GM18909 (cell line): ENCODE measurements at regions not wholly inside any gene's neighbourhood (a gene's known extent, or its start where the extent isn't known, plus 50 kb on each side); places are given as distances from the start of the nearest gene placed in this dataset.
"Not testable (repeated sequence)": the region's sequence is repeated elsewhere in the genome, so short reads cannot be mapped to it uniquely, and the experiment has no call there.

Experiments used
- ATAC-seq: cut with Tn5 transposase; IDR thresholded peaks from one replicate; pipeline ENCODE4 v1.9.1; 2021; ENCODE audit warnings: mild to moderate bottlenecking; ENCODE audit not compliant: unreplicated experiment, poor library complexity

DNA sequence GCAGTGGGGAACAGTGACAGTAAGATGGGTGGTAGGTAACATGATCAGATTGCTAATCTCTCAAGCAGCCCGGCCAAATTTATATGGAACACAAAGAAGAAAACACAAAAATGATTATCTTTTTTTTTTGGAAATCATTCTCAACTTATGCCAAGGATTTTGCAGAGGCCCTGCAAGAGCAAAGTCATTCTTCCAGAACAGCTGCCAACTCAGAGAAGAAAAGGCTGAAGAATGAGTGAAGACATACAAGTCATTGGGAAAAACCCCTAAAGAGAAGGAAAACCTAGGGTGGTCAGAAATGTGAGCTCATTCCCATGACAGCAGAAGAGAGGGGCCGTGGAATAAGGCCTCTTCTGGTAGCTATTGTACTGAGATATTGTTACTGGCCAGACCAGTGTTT is 246.7 kb downstream of the SHOX2 start:
- ATAC-seq: no peak

DNA sequence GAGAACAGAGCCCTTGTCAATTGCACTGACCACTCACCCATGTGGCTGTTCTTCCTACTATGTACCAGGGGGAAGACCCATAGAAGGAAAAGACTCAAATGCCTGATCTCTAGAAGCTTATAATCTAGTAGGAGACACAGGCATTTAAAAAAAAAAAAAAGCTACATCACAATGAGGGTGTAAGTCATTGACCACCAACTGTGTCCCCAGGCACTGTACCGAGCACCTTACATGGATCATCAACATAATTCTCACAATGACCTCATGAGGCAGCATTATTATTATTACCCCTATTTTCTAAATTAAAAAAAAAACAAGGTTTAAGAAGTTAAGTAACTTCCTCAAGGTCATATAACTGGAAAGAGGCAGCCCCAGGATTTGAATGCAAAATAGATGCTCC is 247.4 kb downstream of the SHOX2 start:
- ATAC-seq: no peak

- no peak for ATAC-seq
Measured at GRCh38 chr3:157857440-157857839, 248.8 kb downstream of the SHOX2 start.

DNA sequence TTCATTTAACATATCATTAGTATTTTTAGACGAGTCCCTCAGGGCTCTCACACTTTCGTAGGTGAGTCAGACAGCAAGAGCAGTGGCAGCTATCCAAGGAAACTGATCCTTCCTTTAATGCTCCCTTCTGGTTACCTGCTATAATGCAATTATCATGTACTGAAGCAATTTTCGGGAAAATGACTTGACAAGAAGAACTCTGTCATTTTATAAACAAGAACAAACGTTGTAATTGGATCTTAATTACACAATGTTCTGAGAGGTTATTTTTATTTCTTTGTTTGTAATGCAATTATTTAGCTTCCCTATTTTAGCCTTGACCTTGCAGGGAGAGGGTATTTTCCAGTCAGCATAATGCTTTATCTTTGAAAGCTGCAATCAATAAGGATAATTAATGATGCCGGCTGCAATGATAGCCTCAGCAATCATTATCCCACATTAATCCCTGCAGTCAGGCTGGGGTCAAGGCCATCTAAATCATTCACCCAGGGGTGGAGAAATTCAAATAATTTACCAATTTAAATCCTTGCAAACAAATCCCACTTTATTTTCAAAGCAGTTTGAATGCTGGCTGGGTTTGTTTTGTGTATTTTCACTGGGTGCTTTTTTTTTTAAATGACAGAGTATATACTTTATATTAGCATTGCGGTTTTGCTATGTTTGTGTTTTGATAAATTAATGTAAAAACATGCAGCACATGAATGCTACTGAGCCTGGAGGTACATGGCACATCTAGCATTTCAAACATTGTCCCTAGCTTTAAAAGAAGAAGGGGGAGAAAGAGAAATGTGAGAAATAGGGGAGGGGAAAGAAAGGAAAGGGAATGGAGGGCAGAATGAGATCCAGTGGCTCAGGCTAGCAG is 249.9 kb downstream of the SHOX2 start:
- no peak for ATAC-seq

- not testable (repeated sequence) for ATAC-seq
Measured at GRCh38 chr3:157845839-157846238, 260.4 kb downstream of the SHOX2 start.

DNA sequence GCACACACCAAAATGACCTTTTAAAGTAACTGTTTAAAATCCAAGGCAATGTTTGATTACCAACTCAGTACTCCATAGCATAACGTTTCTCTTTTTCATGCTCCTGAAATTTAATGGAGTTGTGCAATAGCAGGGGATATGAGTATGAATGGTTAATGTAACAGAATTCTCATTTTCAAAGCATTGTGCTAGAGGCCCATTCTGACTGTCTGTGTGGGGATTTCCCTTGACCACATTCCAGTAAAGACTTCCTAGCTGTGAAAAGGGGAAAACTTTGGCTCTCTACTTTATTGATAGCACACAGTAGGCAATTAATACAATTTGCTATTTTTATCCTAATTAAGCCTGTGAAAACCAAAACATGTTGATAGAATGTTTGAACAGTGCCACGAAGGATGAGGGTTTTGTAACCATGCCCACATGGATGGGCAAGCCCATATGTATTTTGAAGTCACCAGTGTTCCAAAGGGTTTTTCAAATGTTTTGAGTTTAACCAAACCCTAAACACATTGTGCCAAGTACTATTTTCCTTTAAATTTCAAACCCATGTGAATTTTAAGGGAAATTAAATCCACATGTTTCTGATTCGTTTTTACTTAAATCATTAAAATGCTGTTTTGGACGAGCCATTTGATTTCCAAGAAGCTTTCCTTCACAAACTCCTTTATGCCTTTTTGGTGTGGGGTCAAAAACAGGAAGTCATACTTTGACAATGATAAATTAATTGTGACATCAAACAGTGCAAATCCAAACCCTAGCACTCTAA is 261.2 kb downstream of the SHOX2 start:
- ATAC-seq: no peak

- ATAC-seq: no peak
Measured at GRCh38 chr3:157844216-157844615, 262.0 kb downstream of the SHOX2 start.

DNA sequence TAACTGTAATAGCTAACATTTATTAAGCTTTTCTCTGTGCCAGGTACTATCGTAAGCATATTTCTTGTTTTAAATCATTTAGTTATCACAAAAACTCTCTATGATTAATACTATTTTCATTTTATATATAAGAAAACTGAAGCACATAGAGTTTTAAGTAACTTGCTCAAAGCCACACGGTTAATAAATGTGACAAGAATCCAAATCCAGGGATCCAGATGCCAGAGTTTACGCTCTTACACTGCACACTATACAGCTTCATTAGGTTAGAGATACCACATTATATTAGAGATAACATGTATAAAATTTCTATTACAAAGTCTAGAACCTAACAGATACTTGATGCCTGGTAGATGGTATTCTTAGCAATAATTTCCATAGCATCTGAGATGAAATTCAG is 265.2 kb downstream of the SHOX2 start:
- no peak for ATAC-seq

- no peak for ATAC-seq
Measured at GRCh38 chr3:157840564-157840963, 265.7 kb downstream of the SHOX2 start.

DNA sequence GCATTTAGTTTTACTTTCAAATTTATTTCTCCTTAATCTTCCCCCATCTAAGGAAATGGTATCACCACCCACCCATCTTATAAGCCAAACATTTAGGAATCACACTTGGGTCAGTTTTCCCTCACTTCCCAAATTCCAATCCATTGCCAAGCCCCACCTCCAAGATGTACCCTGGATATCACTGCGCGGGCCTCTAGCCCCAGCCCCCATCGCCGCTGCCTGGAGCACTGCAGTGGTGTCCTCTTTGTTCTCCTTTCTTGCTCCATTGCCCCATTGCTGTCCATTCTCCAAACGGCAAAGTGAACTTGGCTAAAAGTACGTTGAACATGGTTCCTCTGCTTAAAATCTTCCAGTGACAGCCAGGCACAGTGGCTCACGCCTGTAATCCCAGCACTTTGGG is 267.8 kb downstream of the SHOX2 start:
- no peak for ATAC-seq

- no peak for ATAC-seq
Measured at GRCh38 chr3:157837336-157837735, 268.9 kb downstream of the SHOX2 start.

- ATAC-seq: no peak
Measured at GRCh38 chr3:157836022-157836421, 270.2 kb downstream of the SHOX2 start.

- no peak for ATAC-seq
Measured at GRCh38 chr3:157832588-157832987, 273.6 kb downstream of the SHOX2 start.

GRCh38 chr3:157830556-157831236 is 275.5 kb downstream of the SHOX2 start:
- no peak for ATAC-seq

GRCh38 chr3:157829786-157830185 is 276.4 kb downstream of the SHOX2 start:
- ATAC-seq: no peak

- no peak for ATAC-seq
Measured at GRCh38 chr3:157824281-157824680, 281.9 kb downstream of the SHOX2 start.

GRCh38 chr3:157823050-157823449 is 283.2 kb downstream of the SHOX2 start:
- ATAC-seq: no peak

- ATAC-seq: no peak
Measured at GRCh38 chr3:157820157-157820517, 286.1 kb downstream of the SHOX2 start.

- no peak for ATAC-seq
Measured at GRCh38 chr3:157819270-157820156, 286.7 kb downstream of the SHOX2 start.

DNA sequence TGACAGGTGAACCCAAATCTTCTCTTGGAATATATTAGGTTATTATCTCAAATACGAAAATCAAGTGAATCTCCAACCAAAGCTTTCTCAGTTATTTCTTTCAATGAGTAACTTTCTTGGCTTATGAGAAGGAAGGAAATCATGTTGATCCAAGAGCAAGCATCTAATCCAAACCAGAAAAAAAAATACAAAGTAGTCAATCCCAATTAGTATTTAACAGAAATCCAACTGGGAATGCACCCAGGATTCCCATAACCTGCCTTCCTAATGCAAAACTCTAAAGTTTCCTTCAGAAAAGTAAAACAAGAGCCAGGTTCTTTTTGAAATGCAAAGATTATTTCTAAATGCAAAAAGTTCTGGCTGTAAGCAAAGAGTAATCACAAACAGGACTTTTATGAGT is 289.3 kb downstream of the SHOX2 start:
- no peak for ATAC-seq
